ENCODE measurements at regions not wholly inside any gene's neighbourhood (a gene's known extent, or its start where the extent isn't known, plus 50 kb on each side); places are given as distances from the start of the nearest gene placed in this dataset.

- Histone ChIP-seq H3K27ac (no peak overlapping the region), H3K4me3 (no peak overlapping the region), H3K27me3 (replicated peaks; ENCODE audit: insufficient read depth) (no peaks in the 10 kb centered on the region), H3K36me3 (no peaks in the 10 kb centered on the region), H3K9me3 (no peaks in the 10 kb centered on the region), H3K4me1 (replicated peaks) (no peaks in the 10 kb centered on the region)
- TF ChIP-seq CTCF (IDR thresholded peaks at IDR 0.05) (no peak), POLR2AphosphoS5 (IDR thresholded peaks at IDR 0.05) (no peak), POLR2A (IDR thresholded peaks at IDR 0.05) (no peak)
- intact Hi-C loops (cut with DNase I), result no loop called here
- 85% methylated on average over 3 of the region's 3 CpGs for WGBS
- no peak for DNase-seq (ENCODE audit: low spot score)
Observed at GRCh38 chr14:97603201-97603600, 806.0 kb downstream of the VRK1 start.

GRCh38 chr14:97604731-97605130, 807.5 kb downstream of the VRK1 start:
- no peak overlapping the region for H3K27ac ChIP-seq
- DNase-seq (ENCODE audit: low spot score), result no peak
- no peaks in the 10 kb centered on the region for H3K9me3 ChIP-seq
- TF ChIP-seq POLR2A (IDR thresholded peaks at IDR 0.05) (no peak), POLR2AphosphoS5 (IDR thresholded peaks at IDR 0.05) (no peak), CTCF (IDR thresholded peaks at IDR 0.05) (no peak)
- H3K4me1 ChIP-seq (replicated peaks), result no peaks in the 10 kb centered on the region
- H3K4me3 ChIP-seq, result no peak overlapping the region
- H3K27me3 ChIP-seq (replicated peaks; ENCODE audit: insufficient read depth), result no peaks in the 10 kb centered on the region
- no peaks in the 10 kb centered on the region for H3K36me3 ChIP-seq
- intact Hi-C loops (cut with DNase I), result no loop called here
- 91% methylated on average over 6 of the region's 6 CpGs for WGBS

DNA sequence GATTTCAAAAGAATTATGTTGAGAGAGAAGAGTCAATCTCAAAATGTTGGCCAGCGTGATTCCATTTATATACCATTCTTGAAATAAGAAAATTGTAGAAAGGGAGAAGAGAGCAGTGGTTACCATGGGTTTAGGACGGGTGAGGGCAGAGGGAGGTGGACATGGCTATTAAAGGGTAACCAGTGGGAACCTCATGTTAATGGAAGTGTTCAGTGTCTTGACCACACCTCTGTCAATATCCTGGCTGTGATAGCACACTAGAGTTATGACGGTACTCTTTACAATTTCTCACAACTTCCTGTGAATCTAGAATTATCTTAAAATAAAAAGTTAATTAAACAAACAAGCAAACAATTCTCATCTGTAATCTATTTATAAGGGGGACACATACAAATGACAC, 821.2 kb downstream of the VRK1 start:
- Histone ChIP-seq H3K4me3 (no peak overlapping the region), H3K4me1 (replicated peaks) (no peaks in the 10 kb centered on the region), H3K27ac (no peak overlapping the region), H3K9me3 (no peaks in the 10 kb centered on the region), H3K27me3 (replicated peaks; ENCODE audit: insufficient read depth) (no peaks in the 10 kb centered on the region), H3K36me3 (no peaks in the 10 kb centered on the region)
- no peak for TF ChIP-seq CTCF (IDR thresholded peaks at IDR 0.05)
- TF ChIP-seq POLR2AphosphoS5 (IDR thresholded peaks at IDR 0.05), result no peak
- TF ChIP-seq POLR2A (IDR thresholded peaks at IDR 0.05), result no peak
- no peak for DNase-seq (ENCODE audit: low spot score)
- intact Hi-C loops (cut with DNase I), result no loop called here
- WGBS, result 65% methylated on average over 3 of the region's 3 CpGs

GRCh38 chr14:97618917-97619690, 821.9 kb downstream of the VRK1 start:
- 81% methylated on average over 1 of the region's 1 CpG for WGBS
- intact Hi-C loops (cut with DNase I), result no loop called here
- Histone ChIP-seq H3K36me3 (no peaks in the 10 kb centered on the region), H3K4me3 (no peak overlapping the region), H3K27ac (no peak overlapping the region), H3K4me1 (replicated peaks) (no peaks in the 10 kb centered on the region), H3K27me3 (replicated peaks; ENCODE audit: insufficient read depth) (no peaks in the 10 kb centered on the region), H3K9me3 (no peaks in the 10 kb centered on the region)
- no peak for TF ChIP-seq CTCF (IDR thresholded peaks at IDR 0.05)
- TF ChIP-seq POLR2AphosphoS5 (IDR thresholded peaks at IDR 0.05), result no peak
- TF ChIP-seq POLR2A (IDR thresholded peaks at IDR 0.05), result no peak
- DNase-seq (ENCODE audit: low spot score), result no peak

DNA sequence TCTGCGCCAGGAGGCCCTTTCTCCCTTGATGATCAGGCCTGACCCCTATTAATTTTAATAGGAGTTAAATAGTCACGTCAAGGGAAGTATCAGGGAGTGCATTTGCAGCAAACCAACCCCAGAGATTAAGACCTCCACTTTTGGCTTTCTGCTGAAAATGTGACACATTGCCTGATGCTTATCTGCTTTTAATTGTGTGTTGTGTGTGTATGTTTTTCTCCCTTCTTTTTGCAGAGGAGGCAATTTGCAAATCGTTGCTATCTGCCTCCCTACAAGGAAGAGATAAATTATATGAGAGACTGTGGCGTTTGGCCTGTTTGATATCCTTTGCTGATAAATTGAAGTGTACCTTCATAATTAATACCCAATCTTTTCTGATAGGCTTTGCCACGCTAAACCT, 822.9 kb downstream of the VRK1 start:
- H3K9me3 ChIP-seq, result no peaks in the 10 kb centered on the region
- intact Hi-C loops (cut with DNase I), result no loop called here
- 32% methylated on average over 5 of the region's 5 CpGs for WGBS
- no peak overlapping the region for H3K27ac ChIP-seq
- no peaks in the 10 kb centered on the region for H3K36me3 ChIP-seq
- DNase-seq (ENCODE audit: low spot score), result no peak
- TF ChIP-seq POLR2A (IDR thresholded peaks at IDR 0.05), result no peak
- no peak for TF ChIP-seq POLR2AphosphoS5 (IDR thresholded peaks at IDR 0.05)
- no peak for TF ChIP-seq CTCF (IDR thresholded peaks at IDR 0.05)
- no peaks in the 10 kb centered on the region for H3K4me1 ChIP-seq (replicated peaks)
- H3K4me3 ChIP-seq, result no peak overlapping the region
- H3K27me3 ChIP-seq (replicated peaks; ENCODE audit: insufficient read depth), result no peaks in the 10 kb centered on the region

Data from prostate gland (tissue), 2 donors.